ENCODE measurements at regions not wholly inside any gene's neighbourhood (a gene's known extent, or its start where the extent isn't known, plus 50 kb on each side); places are given as distances from the start of the nearest gene placed in this dataset.
"Not testable (repeated sequence)": the region's sequence is repeated elsewhere in the genome, so short reads cannot be mapped to it uniquely, and the experiment has no call there.

GRCh38 chr6:90365002-90365401, 68.4 kb upstream of the BACH2 start:
- no peak for ATAC-seq

DNA sequence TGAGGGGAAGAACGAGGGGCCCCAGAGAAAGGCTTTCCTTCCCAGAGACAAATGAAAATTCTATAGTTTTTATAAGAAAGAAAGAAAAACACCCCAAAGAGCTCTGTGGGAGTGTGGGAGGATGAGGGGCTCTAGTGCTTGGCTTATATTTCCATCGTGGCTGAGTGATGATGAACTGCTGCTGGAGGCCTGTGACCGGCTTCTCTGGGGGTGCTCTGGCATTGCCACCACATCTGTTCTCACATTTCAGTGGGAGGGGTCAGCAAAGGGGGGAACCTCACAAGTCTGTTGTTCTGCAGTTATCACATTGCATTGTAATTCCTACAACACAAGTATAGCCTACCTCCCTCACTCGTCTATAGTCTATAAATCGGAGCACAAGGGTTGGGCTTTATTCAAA, 67.6 kb upstream of the BACH2 start:
- Mint-ChIP-seq H3K27ac (peak overlapping the region in 2 of 10 donors; percentile 30 to 45), H3K4me3 (no peak overlapping the region), H3K9me3 (peaks cover 0 to 3% (median 0%) of the 10 kb centered on the region in 9 donors), H3K27me3 (no peaks in the 10 kb centered on the region), H3K36me3 (no peaks in the 10 kb centered on the region), H3K4me1 (peaks cover 0 to 7% (median 0%) of the 10 kb centered on the region in 4 donors)
- POLR2A ChIA-PET = no interaction called here
- ATAC-seq = no peak
- no peak for DNase-seq

More at GRCh38 chr6:90365002-90365401, 68.4 kb upstream of the BACH2 start:
- Mint-ChIP-seq H3K9me3 (peaks cover 0 to 3% (median 0%) of the 10 kb centered on the region in 9 donors), H3K27me3 (no peaks in the 10 kb centered on the region), H3K27ac (no peak overlapping the region), H3K4me1 (peaks cover 0 to 8% (median 0%) of the 10 kb centered on the region in 4 donors), H3K4me3 (no peak overlapping the region), H3K36me3 (no peaks in the 10 kb centered on the region)
- DNase-seq = no peak
- POLR2A ChIA-PET = no interaction called here

DNA sequence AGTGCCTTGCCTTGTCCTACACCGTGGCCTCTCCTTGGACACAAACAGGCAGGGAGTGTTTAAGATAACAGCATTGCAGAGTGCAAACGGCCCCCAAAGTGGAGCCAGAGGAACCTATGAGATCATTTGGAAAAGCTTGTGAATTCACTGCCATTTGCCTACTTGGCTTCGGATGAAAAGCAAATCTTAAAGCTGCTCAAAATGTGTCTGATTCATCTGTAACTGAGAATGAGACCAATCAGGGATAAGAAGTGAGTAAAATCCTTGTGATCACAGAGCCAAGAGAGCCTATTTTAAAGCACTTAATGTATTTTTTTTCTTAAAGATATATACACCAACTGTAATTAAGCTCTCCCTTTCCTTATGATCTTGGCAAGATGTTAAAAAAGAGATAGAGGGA, 65.7 kb upstream of the BACH2 start:
- DNase-seq (no peak), ATAC-seq (no peak)
- Mint-ChIP-seq H3K36me3 (no peaks in the 10 kb centered on the region), H3K27me3 (no peaks in the 10 kb centered on the region), H3K4me3 (no peak overlapping the region), H3K9me3 (no peaks in the 10 kb centered on the region), H3K4me1 (no peaks in the 10 kb centered on the region), H3K27ac (no peak overlapping the region)
- POLR2A ChIA-PET = no interaction called here

GRCh38 chr6:90361174-90361573, 64.5 kb upstream of the BACH2 start:
- DNase-seq (no peak), ATAC-seq (no peak)
- Mint-ChIP-seq H3K27ac (peak overlapping the region in 1 of 10 donors; percentile 19), H3K36me3 (peaks cover 0 to 2% (median 2%) of the 10 kb centered on the region in 3 donors), H3K9me3 (no peaks in the 10 kb centered on the region), H3K27me3 (no peaks in the 10 kb centered on the region), H3K4me3 (no peak overlapping the region), H3K4me1 (no peaks in the 10 kb centered on the region)
- POLR2A ChIA-PET = no interaction called here

GRCh38 chr6:90358036-90358770, 61.6 kb upstream of the BACH2 start:
- H3K4me3 Mint-ChIP-seq, ATAC-seq, H3K9me3 Mint-ChIP-seq, H3K27me3 Mint-ChIP-seq, POLR2A ChIA-PET, H3K27ac Mint-ChIP-seq, DNase-seq, H3K4me1 Mint-ChIP-seq: not testable (repeated sequence)
- H3K36me3 Mint-ChIP-seq = peaks cover 0 to 10% (median 7%) of the 10 kb centered on the region in 3 donors

DNA sequence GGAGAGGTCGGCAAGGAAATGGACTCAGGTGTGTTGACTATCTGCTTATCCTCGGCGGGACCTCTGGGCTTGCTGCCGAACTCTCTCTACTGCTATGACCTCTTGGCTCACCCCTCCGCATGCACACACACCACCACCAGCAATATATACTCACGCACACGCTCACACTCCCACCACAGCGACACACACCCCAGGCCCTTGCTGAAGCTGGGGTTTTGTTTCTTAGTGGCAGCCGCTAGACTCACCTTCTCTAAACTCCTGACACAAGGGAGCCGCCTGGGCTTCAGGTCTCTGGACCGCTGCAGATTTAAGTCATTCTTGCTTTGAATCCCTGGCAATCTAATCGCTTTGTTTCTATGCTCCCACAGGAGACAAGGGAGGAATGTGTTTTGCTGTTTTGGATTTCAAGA, 59.4 kb upstream of the BACH2 start:
- POLR2A ChIA-PET = no interaction called here

GRCh38 chr6:90354961-90355360, 58.3 kb upstream of the BACH2 start:
- Mint-ChIP-seq H3K4me1 (peaks cover 14 to 31% (median 25%) of the 10 kb centered on the region in 4 donors), H3K9me3 (peaks cover 0 to 3% (median 0%) of the 10 kb centered on the region in 9 donors), H3K36me3 (peaks cover 0 to 10% (median 7%) of the 10 kb centered on the region in 3 donors), H3K27me3 (no peaks in the 10 kb centered on the region), H3K4me3 (no peak overlapping the region), H3K27ac (no peak overlapping the region)
- no peak for DNase-seq
- POLR2A ChIA-PET = no interaction called here
- ATAC-seq = no peak

More for the DNA sequence above, 59.4 kb upstream of the BACH2 start:
- peak overlapping the region in 1 of 10 donors; percentile 77 for H3K27ac Mint-ChIP-seq
- no peak for ATAC-seq
- peaks cover 9 to 21% (median 14%) of the 10 kb centered on the region in 4 donors for H3K4me1 Mint-ChIP-seq
- H3K36me3 Mint-ChIP-seq = peaks cover 0 to 10% (median 7%) of the 10 kb centered on the region in 3 donors
- no peaks in the 10 kb centered on the region for H3K9me3 Mint-ChIP-seq
- DNase-seq = no peak
- H3K4me3 Mint-ChIP-seq = no peak overlapping the region
- H3K27me3 Mint-ChIP-seq = no peaks in the 10 kb centered on the region

DNA sequence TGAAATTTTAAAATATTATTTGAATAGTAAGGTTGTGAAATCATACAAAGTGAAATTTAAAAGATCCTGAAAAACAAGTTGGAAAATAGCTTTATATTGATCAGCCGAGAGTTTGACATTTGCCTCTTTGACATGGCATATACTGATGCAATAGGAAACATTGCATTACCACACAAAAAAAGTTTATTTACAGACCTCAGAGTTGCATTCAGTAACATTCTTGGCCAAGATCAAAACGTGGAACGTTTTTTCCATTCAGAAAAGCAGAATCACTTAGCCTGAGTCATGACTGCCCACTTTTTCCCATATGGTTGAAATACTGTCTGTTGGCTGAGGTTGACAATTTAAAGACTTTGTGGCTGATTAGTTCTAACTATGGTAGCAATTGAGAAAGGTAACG, 55.1 kb upstream of the BACH2 start:
- Mint-ChIP-seq H3K9me3 (peaks cover 0 to 3% (median 0%) of the 10 kb centered on the region in 9 donors), H3K4me3 (peak overlapping the region in 1 of 10 donors; percentile 60), H3K36me3 (peaks cover 1 to 13% (median 7%) of the 10 kb centered on the region in 3 donors), H3K27me3 (no peaks in the 10 kb centered on the region), H3K27ac (peak overlapping the region in 9 of 10 donors; percentile 4 to 75 (median 58)), H3K4me1 (peaks cover 16 to 37% (median 26%) of the 10 kb centered on the region in 4 donors)
- ATAC-seq (no peak), DNase-seq (no peak)
- POLR2A ChIA-PET = no interaction called here

DNA sequence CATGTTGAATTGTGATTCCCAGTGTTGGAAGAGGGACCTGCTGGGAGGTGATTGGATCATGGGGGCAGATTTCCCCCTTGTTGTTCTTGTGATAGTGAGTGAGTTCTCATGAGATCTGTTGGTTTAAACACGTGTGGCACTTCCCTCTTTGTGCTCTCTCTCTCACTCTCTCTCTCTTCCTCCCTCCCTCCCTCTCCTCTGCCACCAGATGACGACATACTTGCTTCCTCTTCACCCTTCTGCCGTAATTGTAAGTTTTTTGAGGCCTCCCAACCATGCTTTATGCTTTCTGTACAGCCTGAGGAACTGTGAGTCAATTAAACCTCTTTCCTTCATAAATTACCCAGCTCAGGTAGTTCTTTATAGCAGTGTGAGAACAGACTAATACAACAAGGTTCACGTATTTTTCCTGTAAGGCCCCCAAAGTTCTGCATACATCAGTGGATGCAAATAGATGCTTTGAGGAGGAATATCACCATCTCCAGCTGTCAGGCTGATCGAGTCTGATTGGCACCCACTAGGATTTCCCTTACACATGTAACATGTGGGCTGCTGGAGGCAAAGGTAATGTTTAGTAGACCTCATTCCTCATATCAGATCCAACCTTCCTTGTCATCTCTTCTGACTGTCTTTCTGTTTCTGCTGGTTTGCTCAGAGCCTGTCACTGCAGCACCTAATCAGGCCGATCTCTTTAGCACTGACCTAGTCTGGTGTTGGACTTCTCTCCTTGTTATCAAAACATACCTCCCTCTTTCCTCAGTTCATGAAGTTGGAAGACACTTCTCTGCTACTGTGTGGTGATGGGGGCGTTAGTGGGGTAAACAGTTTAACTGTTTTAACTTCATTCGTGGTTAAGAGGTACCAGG, 54.3 kb upstream of the BACH2 start:
- Mint-ChIP-seq H3K9me3 (peaks cover 0 to 3% (median 0%) of the 10 kb centered on the region in 9 donors), H3K27ac (peak overlapping the region; percentile 75 to 97 (median 88)), H3K4me1 (peaks cover 18 to 36% (median 26%) of the 10 kb centered on the region in 4 donors), H3K27me3 (no peaks in the 10 kb centered on the region), H3K36me3 (peaks cover 3 to 8% (median 4%) of the 10 kb centered on the region in 3 donors), H3K4me3 (peak overlapping the region; percentile 6 to 78 (median 61))
- peak; percentile 97 for ATAC-seq
- POLR2A ChIA-PET = no interaction called here
- peak in 9 of 10 donors; percentile 49 to 85 (median 66) for DNase-seq

GRCh38 chr6:90347411-90347851, 50.8 kb upstream of the BACH2 start:
- ATAC-seq = no peak
- POLR2A ChIA-PET = interaction anchor here (0.8 kb wide), 1 partner anchor 9 kb away, joined by 3 read pairs; no protein-coding TSS in a partner anchor
- Mint-ChIP-seq H3K4me3 (no peak overlapping the region), H3K9me3 (peaks cover 0 to 3% (median 0%) of the 10 kb centered on the region in 9 donors), H3K36me3 (peaks cover 2 to 3% (median 3%) of the 10 kb centered on the region in 3 donors), H3K4me1 (peaks cover 13 to 30% (median 25%) of the 10 kb centered on the region in 4 donors), H3K27ac (peak overlapping the region in 2 of 10 donors; percentile 21 to 72), H3K27me3 (no peaks in the 10 kb centered on the region)
- DNase-seq = no peak

GRCh38 chr6:90346729-90347128, 50.1 kb upstream of the BACH2 start:
- Mint-ChIP-seq H3K27me3 (no peaks in the 10 kb centered on the region), H3K27ac (peak overlapping the region in 1 of 10 donors; percentile 13), H3K4me3 (no peak overlapping the region), H3K9me3 (peaks cover 0 to 3% (median 0%) of the 10 kb centered on the region in 9 donors), H3K4me1 (peaks cover 12 to 23% (median 19%) of the 10 kb centered on the region in 4 donors), H3K36me3 (peaks cover 2 to 3% (median 3%) of the 10 kb centered on the region in 3 donors)
- DNase-seq = no peak
- POLR2A ChIA-PET = no interaction called here
- ATAC-seq = no peak

All from naive thymus-derived CD8-positive, alpha-beta T cell (primary cell).